Mucosa of stomach (tissue), 1 donor: ENCODE measurements at regions not wholly inside any gene's neighbourhood (a gene's known extent, or its start where the extent isn't known, plus 50 kb on each side); places are given as distances from the start of the nearest gene placed in this dataset.

Experiments
- H3K27me3 ChIP-seq: one replicate; pipeline ENCODE4 v1.7.0; 2013; ENCODE audit warnings: mild to moderate bottlenecking, low read length; ENCODE audit not compliant: control insufficient read depth, insufficient read depth
- H3K36me3 ChIP-seq: one replicate; pipeline ENCODE4 v1.7.0; 2013; ENCODE audit warnings: low read length; ENCODE audit not compliant: control insufficient read depth, insufficient read depth
- H3K4me1 ChIP-seq: one replicate; pipeline ENCODE4 v1.7.0; 2013; ENCODE audit warnings: mild to moderate bottlenecking, low read length; ENCODE audit not compliant: control insufficient read depth, insufficient read depth
- H3K4me3 ChIP-seq: one replicate; pipeline ENCODE4 v1.7.0; 2013; ENCODE audit warnings: low read length
- H3K9ac ChIP-seq: one replicate; pipeline ENCODE4 v1.7.0; 2013; ENCODE audit warnings: mild to moderate bottlenecking, low read length, moderate library complexity
- H3K9me3 ChIP-seq: one replicate; pipeline ENCODE4 v1.7.0; 2013; ENCODE audit warnings: mild to moderate bottlenecking, low read length, moderate library complexity; ENCODE audit not compliant: control insufficient read depth
- donor health status: Pancreatic carcinoma.

- Histone ChIP-seq H3K9ac (no peak overlapping the region), H3K9me3 (no peaks in the 10 kb centered on the region), H3K4me3 (no peak overlapping the region), H3K4me1 (no peaks in the 10 kb centered on the region), H3K36me3 (no peaks in the 10 kb centered on the region), H3K27me3 (no peaks in the 10 kb centered on the region)
Observed at GRCh38 chr18:72114801-72115594, 429.1 kb downstream of the CBLN2 start.

DNA sequence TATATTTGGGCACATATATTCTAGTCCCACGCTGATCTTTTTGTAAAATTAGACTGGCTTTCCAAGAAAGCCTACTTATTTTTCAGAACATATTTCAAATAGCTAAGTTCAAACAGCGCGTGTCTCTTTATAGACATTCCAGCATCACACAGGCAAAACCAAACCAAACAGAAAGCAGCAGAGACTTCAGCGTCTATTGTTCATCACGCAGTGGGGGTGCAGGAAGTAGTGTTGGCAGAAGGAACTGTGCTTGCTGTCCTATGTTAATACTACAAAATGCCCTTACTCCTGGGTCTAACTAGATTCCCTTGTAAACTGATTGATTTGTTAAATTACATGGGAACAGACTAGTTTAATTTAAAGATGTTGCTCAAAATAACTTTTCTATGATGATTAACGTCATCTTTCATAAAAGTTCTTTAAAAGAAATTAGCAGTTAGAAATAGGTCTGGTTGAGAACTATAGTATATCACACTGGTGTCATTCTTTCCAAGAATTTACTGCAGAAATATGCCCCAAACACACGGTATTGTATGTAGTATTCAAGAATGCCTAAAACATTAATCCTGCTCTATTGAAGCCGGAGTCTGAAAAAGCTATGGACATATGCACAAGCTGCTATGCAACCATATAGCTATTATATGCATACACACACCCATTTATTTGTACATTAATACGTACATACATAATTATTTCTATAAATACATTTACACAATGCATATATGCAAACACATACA, 436.3 kb downstream of the CBLN2 start:
- Histone ChIP-seq H3K36me3 (no peaks in the 10 kb centered on the region), H3K4me3 (no peak overlapping the region), H3K9me3 (no peaks in the 10 kb centered on the region), H3K4me1 (no peaks in the 10 kb centered on the region), H3K27me3 (no peaks in the 10 kb centered on the region), H3K9ac (no peak overlapping the region)

DNA sequence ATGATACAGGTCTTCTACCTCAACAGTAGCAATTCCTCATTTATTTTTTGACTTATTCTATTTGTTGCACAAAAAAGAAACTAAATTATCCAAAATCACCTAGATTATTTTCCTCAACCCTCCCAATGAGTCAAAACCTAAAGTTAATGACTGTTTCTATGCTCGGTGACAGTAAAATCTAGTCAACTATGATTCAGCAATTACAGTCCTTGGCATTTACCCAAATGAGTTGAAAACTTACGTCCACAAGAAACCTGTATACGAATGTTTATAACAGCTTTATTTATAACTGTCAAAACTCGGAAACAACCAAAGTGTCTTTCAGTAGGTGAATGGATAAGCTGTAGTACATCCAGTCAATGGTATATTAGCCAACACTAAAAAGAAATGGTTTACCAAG, 439.3 kb downstream of the CBLN2 start:
- no peaks in the 10 kb centered on the region for H3K27me3 ChIP-seq
- no peak overlapping the region for H3K9ac ChIP-seq
- no peaks in the 10 kb centered on the region for H3K4me1 ChIP-seq
- no peaks in the 10 kb centered on the region for H3K9me3 ChIP-seq
- no peak overlapping the region for H3K4me3 ChIP-seq
- H3K36me3 ChIP-seq: no peaks in the 10 kb centered on the region

DNA sequence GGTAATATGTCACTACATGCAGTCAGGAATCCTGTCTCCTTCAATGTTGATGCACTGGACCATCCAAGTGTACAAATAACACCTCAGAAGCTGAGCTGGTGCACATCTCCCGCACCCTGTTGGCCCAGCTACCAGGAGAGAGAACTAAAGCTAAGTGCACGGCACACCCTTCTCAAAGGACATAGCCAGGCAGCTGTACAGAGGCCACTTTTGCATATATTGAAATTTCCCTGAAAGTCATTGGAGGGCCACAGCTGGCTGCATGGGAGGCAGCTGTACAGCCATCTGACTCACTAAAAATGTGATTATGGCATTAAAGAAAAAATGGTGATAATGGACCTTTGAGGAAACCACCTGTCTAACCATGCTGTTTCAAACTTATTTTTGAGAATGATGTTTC, 441.7 kb downstream of the CBLN2 start:
- H3K4me3 ChIP-seq: no peak overlapping the region
- H3K4me1 ChIP-seq: no peaks in the 10 kb centered on the region
- no peak overlapping the region for H3K9ac ChIP-seq
- no peaks in the 10 kb centered on the region for H3K36me3 ChIP-seq
- no peaks in the 10 kb centered on the region for H3K27me3 ChIP-seq
- no peaks in the 10 kb centered on the region for H3K9me3 ChIP-seq

DNA sequence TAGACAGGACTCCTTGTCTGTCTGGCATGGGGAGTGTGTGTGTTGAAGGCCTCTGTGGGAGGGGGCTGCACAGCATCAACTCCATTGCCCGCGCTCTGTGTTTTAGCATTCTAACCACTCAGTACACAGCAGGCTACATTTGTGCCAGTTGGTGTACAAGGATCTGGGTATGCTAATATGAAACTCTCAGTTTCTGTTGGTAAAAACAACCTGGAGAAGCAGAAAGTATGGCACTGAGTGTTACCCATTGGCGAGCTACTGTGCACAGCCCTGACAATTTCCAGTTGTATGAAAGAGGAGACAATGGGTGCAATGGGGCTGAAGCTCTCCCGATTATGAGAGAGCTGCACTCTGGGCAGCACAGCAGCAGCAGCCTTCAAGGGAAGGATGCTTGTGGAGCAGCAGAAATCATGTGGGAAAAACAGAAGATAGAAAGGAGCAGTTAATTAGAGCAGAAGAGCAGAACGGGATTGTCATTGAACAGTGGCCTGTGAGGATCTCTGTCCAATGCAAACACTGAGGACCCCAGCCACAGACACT, 443.6 kb downstream of the CBLN2 start:
- H3K27me3 ChIP-seq: no peaks in the 10 kb centered on the region
- H3K9me3 ChIP-seq: no peaks in the 10 kb centered on the region
- H3K36me3 ChIP-seq: no peaks in the 10 kb centered on the region
- H3K4me1 ChIP-seq: no peaks in the 10 kb centered on the region
- no peak overlapping the region for H3K9ac ChIP-seq
- no peak overlapping the region for H3K4me3 ChIP-seq

GRCh38 chr18:72091369-72091768, 452.8 kb downstream of the CBLN2 start:
- Histone ChIP-seq H3K9ac (no peak overlapping the region), H3K36me3 (no peaks in the 10 kb centered on the region), H3K27me3 (no peaks in the 10 kb centered on the region), H3K4me1 (no peaks in the 10 kb centered on the region), H3K4me3 (no peak overlapping the region), H3K9me3 (no peaks in the 10 kb centered on the region)

GRCh38 chr18:72089432-72089831, 454.7 kb downstream of the CBLN2 start:
- H3K9ac ChIP-seq: no peak overlapping the region
- H3K27me3 ChIP-seq: no peaks in the 10 kb centered on the region
- no peaks in the 10 kb centered on the region for H3K9me3 ChIP-seq
- no peaks in the 10 kb centered on the region for H3K36me3 ChIP-seq
- H3K4me1 ChIP-seq: no peaks in the 10 kb centered on the region
- no peak overlapping the region for H3K4me3 ChIP-seq

DNA sequence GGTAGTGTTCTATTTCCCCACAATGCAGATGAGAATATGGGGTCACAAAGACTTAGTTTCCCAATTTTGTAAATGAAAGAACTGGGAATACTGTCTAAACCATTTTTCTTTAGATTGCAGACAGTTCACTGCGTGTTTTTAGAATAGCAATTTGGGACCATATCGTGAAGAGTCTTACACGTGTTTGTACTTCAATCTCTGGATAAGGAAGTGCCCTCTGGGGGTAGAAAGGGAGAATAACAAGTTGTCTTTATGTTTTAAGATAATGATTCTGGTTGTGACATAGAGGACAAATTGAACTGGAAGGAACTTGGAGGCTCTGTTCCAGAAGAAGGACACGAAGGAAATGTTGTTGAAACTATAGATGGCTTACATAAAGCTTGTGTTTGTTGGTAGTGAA, 457.7 kb downstream of the CBLN2 start:
- Histone ChIP-seq H3K36me3 (no peaks in the 10 kb centered on the region), H3K27me3 (no peaks in the 10 kb centered on the region), H3K4me3 (no peak overlapping the region), H3K9ac (no peak overlapping the region), H3K9me3 (no peaks in the 10 kb centered on the region), H3K4me1 (no peaks in the 10 kb centered on the region)

DNA sequence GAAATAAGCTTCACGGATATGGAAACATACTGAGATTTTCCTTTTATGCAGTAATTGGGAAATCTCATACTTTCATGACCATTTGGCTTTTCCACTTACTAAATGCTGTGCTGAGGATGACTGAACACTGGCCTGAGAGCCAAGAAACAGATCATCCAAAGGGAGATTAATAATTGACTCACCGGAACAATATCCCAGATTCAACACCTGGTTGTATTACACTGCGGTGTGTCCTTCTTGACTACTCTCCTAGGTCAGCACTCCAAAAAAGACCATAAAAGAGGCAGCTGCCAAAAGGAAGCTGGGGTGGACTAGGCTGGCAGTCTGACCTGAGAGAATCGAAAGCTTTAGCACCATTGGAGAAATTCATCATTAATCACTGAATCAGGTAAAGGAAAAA, 469.1 kb downstream of the CBLN2 start:
- H3K9ac ChIP-seq: no peak overlapping the region

DNA sequence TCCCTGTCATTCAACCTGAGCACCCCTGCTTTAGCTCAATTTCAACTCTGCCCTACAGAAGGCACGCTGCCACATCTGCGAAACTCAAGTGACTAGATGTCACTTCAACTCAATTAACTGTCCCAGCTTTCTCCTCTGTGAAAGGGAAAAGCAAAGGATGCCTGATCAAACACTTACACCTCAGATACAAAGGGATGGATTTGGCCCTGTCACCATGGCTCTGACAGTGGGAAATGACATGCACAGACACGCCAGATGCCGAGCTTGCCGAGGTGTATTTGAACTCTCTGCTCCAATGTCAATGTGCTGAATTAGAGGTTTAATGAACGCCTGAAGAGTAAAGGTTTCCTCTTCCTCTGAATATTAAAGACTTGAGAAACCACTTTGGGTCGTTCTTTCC, 481.1 kb downstream of the CBLN2 start:
- Histone ChIP-seq H3K4me1 (no peaks in the 10 kb centered on the region), H3K9ac (no peak overlapping the region), H3K27me3 (no peaks in the 10 kb centered on the region), H3K36me3 (no peaks in the 10 kb centered on the region), H3K4me3 (no peak overlapping the region), H3K9me3 (no peaks in the 10 kb centered on the region)

More for the DNA sequence above, 469.1 kb downstream of the CBLN2 start:
- no peaks in the 10 kb centered on the region for H3K36me3 ChIP-seq
- H3K27me3 ChIP-seq: no peaks in the 10 kb centered on the region
- H3K9me3 ChIP-seq: no peaks in the 10 kb centered on the region
- H3K4me3 ChIP-seq: no peak overlapping the region
- H3K4me1 ChIP-seq: no peaks in the 10 kb centered on the region

DNA sequence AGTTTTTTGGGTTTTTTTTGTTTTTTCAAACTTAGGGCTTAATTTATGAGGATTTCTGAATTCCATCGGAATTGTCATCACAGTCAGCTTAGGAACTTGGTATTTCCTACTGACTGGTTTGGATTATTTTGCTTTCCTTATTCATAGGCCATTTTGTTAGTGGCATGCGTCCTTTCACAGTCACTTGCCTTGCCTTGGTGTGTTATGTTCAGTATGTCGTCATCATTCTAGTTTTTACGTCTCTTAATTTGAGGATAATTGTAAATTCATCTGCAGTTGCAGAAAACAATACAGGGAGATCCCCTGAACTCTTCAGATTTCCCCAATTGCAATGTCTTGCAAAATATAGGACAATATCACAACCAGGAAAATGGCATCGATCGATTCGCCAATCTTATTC, 485.3 kb downstream of the CBLN2 start:
- Histone ChIP-seq H3K9me3 (no peaks in the 10 kb centered on the region), H3K27me3 (no peaks in the 10 kb centered on the region), H3K4me1 (no peaks in the 10 kb centered on the region), H3K4me3 (no peak overlapping the region), H3K9ac (no peak overlapping the region), H3K36me3 (no peaks in the 10 kb centered on the region)

DNA sequence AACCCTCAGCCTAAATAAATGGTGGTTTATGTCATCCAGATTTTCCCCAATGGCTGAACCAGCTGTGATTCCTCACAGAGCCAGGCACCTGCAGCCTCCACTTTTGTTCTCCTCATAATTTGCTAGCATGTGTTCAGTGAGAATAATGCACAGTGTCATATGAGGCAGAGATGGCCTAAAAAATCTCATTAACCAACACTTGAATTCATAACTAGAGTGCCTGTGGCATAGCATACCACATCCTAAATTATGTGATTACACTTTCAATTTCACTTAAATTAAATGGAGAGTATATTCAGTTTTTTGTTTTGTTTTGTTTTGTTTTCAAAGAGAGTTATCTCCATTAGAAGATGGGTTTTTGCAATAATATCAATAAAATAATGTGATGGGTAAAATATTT, 488.0 kb downstream of the CBLN2 start:
- H3K9me3 ChIP-seq: no peaks in the 10 kb centered on the region
- H3K36me3 ChIP-seq: no peaks in the 10 kb centered on the region
- no peaks in the 10 kb centered on the region for H3K4me1 ChIP-seq
- no peak overlapping the region for H3K9ac ChIP-seq
- H3K27me3 ChIP-seq: no peaks in the 10 kb centered on the region
- H3K4me3 ChIP-seq: no peak overlapping the region
